WERI-Rb-1 (cell line): ENCODE measurements at regions not wholly inside any gene's neighbourhood (a gene's known extent, or its start where the extent isn't known, plus 50 kb on each side); places are given as distances from the start of the nearest gene placed in this dataset.

Source experiments
- DNase-seq: peaks from one replicate; pipeline ENCODE4 v3.0.0-alpha.2; 2020
- H3K27ac ChIP-seq: fragments of 250-450 bp; sonication (Bioruptor Pico); 2 replicates; pipeline ENCODE4 v1.5.1; 2020; ENCODE audit warnings: mild to moderate bottlenecking, moderate library complexity
- H3K27me3 ChIP-seq: fragments of 250-450 bp; sonication (Bioruptor Pico); 2 replicates; pipeline ENCODE4 v1.5.1; 2021; ENCODE audit warnings: mild to moderate bottlenecking, low read depth, moderate library complexity; ENCODE audit not compliant: insufficient read depth, severe bottlenecking
- H3K36me3 ChIP-seq: fragments of 250-450 bp; sonication (Bioruptor Pico); 2 replicates; pipeline ENCODE4 v1.5.1; 2020; ENCODE audit warnings: mild to moderate bottlenecking, moderate library complexity
- H3K4me3 ChIP-seq: 2 replicates; pipeline ENCODE4 v1.5.1; 2011; ENCODE audit warnings: low read depth, mild to moderate bottlenecking, control low read depth, low read length
- H3K9me3 ChIP-seq: fragments of 250-450 bp; sonication (Bioruptor Pico); 2 replicates; pipeline ENCODE4 v1.5.1; 2021; ENCODE audit warnings: mild to moderate bottlenecking, moderate library complexity; ENCODE audit not compliant: severe bottlenecking
- TF ChIP-seq, protein P1 (sequence below): IDR thresholded peaks from 2 replicates; pipeline ENCODE4 v1.5.1; 2011; ENCODE audit warnings: low read depth, mild to moderate bottlenecking, control low read depth, inconsistent platforms, low read length

- Histone ChIP-seq H3K27me3 (no peaks in the 10 kb centered on the region), H3K4me3 (no peak overlapping the region), H3K36me3 (no peaks in the 10 kb centered on the region), H3K27ac (no peak overlapping the region), H3K9me3 (no peaks in the 10 kb centered on the region)
- TF ChIP-seq, protein P1, sequence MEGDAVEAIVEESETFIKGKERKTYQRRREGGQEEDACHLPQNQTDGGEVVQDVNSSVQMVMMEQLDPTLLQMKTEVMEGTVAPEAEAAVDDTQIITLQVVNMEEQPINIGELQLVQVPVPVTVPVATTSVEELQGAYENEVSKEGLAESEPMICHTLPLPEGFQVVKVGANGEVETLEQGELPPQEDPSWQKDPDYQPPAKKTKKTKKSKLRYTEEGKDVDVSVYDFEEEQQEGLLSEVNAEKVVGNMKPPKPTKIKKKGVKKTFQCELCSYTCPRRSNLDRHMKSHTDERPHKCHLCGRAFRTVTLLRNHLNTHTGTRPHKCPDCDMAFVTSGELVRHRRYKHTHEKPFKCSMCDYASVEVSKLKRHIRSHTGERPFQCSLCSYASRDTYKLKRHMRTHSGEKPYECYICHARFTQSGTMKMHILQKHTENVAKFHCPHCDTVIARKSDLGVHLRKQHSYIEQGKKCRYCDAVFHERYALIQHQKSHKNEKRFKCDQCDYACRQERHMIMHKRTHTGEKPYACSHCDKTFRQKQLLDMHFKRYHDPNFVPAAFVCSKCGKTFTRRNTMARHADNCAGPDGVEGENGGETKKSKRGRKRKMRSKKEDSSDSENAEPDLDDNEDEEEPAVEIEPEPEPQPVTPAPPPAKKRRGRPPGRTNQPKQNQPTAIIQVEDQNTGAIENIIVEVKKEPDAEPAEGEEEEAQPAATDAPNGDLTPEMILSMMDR, result no peak
- DNase-seq, result no peak
Measured at GRCh38 chr3:168859574-168859973, 763.9 kb upstream of the GOLIM4 start.

DNA sequence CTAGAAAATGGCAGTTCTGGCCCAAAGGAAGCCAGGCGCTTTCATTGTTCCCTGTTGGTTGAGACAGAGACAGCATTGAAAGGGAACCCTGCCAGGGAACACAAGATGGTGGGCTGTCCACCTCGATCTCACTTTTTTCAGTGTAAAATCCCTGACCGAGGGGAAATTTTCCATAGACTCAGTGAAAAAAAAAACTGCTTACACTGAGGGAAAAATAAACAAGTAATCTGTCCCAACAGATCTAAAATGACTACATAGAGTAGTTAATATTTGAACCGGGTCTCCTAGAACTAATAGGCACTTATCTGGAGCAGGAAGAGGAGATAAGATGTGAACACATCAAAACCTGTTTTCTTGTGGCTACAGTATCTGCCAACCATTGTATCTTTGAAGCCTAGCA is 763.4 kb upstream of the GOLIM4 start:
- no peak overlapping the region for H3K27ac ChIP-seq
- no peaks in the 10 kb centered on the region for H3K27me3 ChIP-seq

DNA sequence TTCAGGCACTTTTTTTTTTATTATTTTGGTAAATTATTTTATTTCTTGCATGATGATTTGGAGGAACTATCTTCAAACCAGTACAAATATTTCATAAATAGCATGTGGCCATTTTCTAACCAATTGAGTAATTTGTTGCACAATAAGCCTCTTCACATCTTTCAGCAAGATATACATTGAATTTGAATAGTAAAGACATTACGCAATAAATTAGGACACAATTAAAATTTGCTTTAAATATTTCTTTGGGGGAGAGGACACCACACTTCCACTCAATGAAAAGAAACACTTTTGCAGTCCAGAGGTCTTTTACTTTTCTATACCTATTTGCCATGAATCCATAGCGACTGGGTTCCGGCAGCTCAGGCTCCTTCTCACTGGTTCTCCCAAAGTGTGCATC is 762.6 kb upstream of the GOLIM4 start:
- Histone ChIP-seq H3K27ac (no peak overlapping the region), H3K4me3 (no peak overlapping the region), H3K36me3 (no peaks in the 10 kb centered on the region), H3K27me3 (no peaks in the 10 kb centered on the region), H3K9me3 (no peaks in the 10 kb centered on the region)
- TF ChIP-seq, protein P1, result no peak
- DNase-seq, result no peak

More for the DNA sequence above, 763.4 kb upstream of the GOLIM4 start:
- Histone ChIP-seq H3K4me3 (no peak overlapping the region), H3K36me3 (no peaks in the 10 kb centered on the region), H3K9me3 (no peaks in the 10 kb centered on the region)
- DNase-seq, result no peak
- TF ChIP-seq, protein P1, result no peak

GRCh38 chr3:168850109-168850508 is 754.4 kb upstream of the GOLIM4 start:
- no peaks in the 10 kb centered on the region for H3K9me3 ChIP-seq
- no peaks in the 10 kb centered on the region for H3K36me3 ChIP-seq
- TF ChIP-seq, protein P1, result no peak
- DNase-seq, result no peak
- no peak overlapping the region for H3K4me3 ChIP-seq
- peaks cover 8% of the 10 kb centered on the region for H3K27me3 ChIP-seq
- H3K27ac ChIP-seq, result no peak overlapping the region

DNA sequence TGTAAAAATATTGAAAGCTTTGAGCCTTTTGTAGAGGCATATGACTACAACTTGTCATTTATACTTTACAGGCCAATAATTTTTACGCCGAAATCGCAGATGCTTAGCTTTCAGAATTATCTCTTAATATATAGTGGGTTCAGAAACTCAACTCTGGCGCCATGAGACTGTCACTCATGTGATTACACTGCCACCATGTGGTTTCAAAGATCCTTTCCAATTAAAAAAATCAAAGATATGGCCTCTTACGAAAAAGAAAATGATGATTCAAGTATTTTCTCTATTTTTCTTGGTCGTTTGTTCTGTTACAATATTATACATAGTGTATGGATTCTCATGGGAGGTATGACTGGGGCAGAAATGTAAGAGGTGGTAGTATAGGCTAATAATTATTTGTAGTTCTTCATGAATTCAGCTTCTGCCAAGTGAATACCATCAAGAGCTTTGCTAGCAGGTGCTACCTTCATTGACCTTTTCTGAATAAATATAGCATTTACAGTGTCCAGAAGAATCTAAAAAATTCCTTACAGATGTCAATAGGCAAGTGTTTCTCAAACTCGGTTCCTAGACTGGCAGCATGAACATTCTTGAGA is 751.7 kb upstream of the GOLIM4 start:
- Histone ChIP-seq H3K36me3 (no peaks in the 10 kb centered on the region), H3K27me3 (peaks cover 8% of the 10 kb centered on the region), H3K27ac (no peak overlapping the region), H3K4me3 (0 out of 2 replicates have a peak overlapping the region, but pooled peaks have one; percentile 14), H3K9me3 (no peaks in the 10 kb centered on the region)
- peak; percentile 13 for DNase-seq
- TF ChIP-seq, protein P1, result 0 out of 2 replicates have a peak, but pooled peaks have one; percentile 22
